CD4-positive, alpha-beta T cell (primary cell): ENCODE measurements at regions not wholly inside any gene's neighbourhood (a gene's known extent, or its start where the extent isn't known, plus 50 kb on each side); places are given as distances from the start of the nearest gene placed in this dataset.

Experiments
- ATAC-seq: fragments of 200-7000 bp; cut with Tn5 transposase; one replicate; pipeline ENCODE4 v1.10.0; 2022; ENCODE audit warnings: mild to moderate bottlenecking; ENCODE audit not compliant: poor library complexity
- CTCF ChIA-PET: fragments of 350-600 bp; sonication (Branson Sonifier 250); formaldehyde crosslinking; loops from one replicate; lab custom pipeline; 2021; ENCODE audit warnings: antibody characterized with exemption, inconsistent platforms; lab: Charles Lee
- POLR2A ChIA-PET: fragments of 350-600 bp; sonication (Branson Sonifier 250); formaldehyde crosslinking; loops from one replicate; lab custom pipeline; 2021; ENCODE audit warnings: antibody characterized with exemption, inconsistent platforms; lab: Charles Lee
- DNase-seq, 14 experiments: peaks; one replicate each; pipeline ENCODE4 v3.0.0-alpha.2; 2013 to 2020; ENCODE audit warnings: mixed read lengths in 2 of 14
- H3K27ac ChIP-seq, 2 donors: one replicate each; pipeline versions ENCODE4 v1.5.1 to v1.7.0; 2013; ENCODE audit warnings: low read length in 2 of 2, low read depth in 1 of 2, mild to moderate bottlenecking in 1 of 2
- H3K27me3 ChIP-seq, 2 experiments: 1 replicate in 1 of 2; 2 replicates in 1 of 2; pipeline versions ENCODE4 v1.6.1 to v1.7.0; 2013; ENCODE audit warnings: low read length in 2 of 2, control low read depth in 1 of 2, mild to moderate bottlenecking in 1 of 2, moderate library complexity in 1 of 2; ENCODE audit not compliant: insufficient read depth in 2 of 2, control insufficient read depth in 1 of 2
- H3K36me3 ChIP-seq: one replicate; pipeline ENCODE4 v1.6.1; 2013; ENCODE audit warnings: low read length, control low read depth; ENCODE audit not compliant: insufficient read depth
- H3K4me1 ChIP-seq: one replicate; pipeline ENCODE4 v1.6.1; 2013; ENCODE audit warnings: low read length, control low read depth; ENCODE audit not compliant: insufficient read depth
- H3K4me3 ChIP-seq: one replicate; pipeline ENCODE4 v1.5.1; 2013; ENCODE audit warnings: mild to moderate bottlenecking, low read length, moderate library complexity
- H3K9me3 ChIP-seq, 2 experiments: 1 replicate in 1 of 2; 2 replicates in 1 of 2; pipeline versions ENCODE4 v1.6.1 to v1.7.0; 2013; ENCODE audit warnings: low read length in 2 of 2, mild to moderate bottlenecking in 2 of 2, control low read depth in 1 of 2, moderate library complexity in 1 of 2; ENCODE audit not compliant: control insufficient read depth in 1 of 2, insufficient read depth in 1 of 2
- H3K27ac Mint-ChIP-seq: one replicate; pipeline ENCODE4 v1.8.0; 2020; ENCODE audit warnings: mixed read lengths
- H3K27me3 Mint-ChIP-seq: one replicate; pipeline ENCODE4 v1.8.0; 2021; ENCODE audit warnings: mixed read lengths
- H3K36me3 Mint-ChIP-seq: one replicate; pipeline ENCODE4 v1.8.0; 2021; ENCODE audit warnings: low read depth, mixed read lengths
- H3K4me1 Mint-ChIP-seq: one replicate; pipeline ENCODE4 v1.8.0; 2021; ENCODE audit warnings: low read depth, mixed read lengths
- H3K4me3 Mint-ChIP-seq: one replicate; pipeline ENCODE4 v1.8.0; 2020; ENCODE audit warnings: mild to moderate bottlenecking, mixed read lengths
- H3K9me3 Mint-ChIP-seq: one replicate; pipeline ENCODE4 v1.8.0; 2020; ENCODE audit warnings: mixed read lengths
- CTCF ChIP-seq: fragments of 200-600 bp; IDR thresholded peaks from one replicate; pipeline ENCODE4 v1.8.0; 2022; ENCODE audit warnings: antibody characterized with exemption, mild to moderate bottlenecking
- intact Hi-C, 2 experiments: fragments of 100-400 bp; cut with DNase I in 1 of 2; cut with micrococcal nuclease in 1 of 2; formaldehyde crosslinking; loops; one replicate each; pipeline versions ENCODE4 v1.15.1 to v1.9.0; 2023 to 2025; cut with DNase I, micrococcal nuclease

- intact Hi-C loops: no loop called here
Measured at GRCh38 chr4:132542228-132542627, 606.9 kb upstream of the PCDH10 start.

GRCh38 chr4:132548463-132548862, 600.6 kb upstream of the PCDH10 start:
- Histone ChIP-seq H3K27ac (no peak overlapping the region), H3K4me3 (no peak overlapping the region), H3K9me3 (peaks cover 0 to 4% of the 10 kb centered on the region in 2 experiments), H3K36me3 (no peaks in the 10 kb centered on the region), H3K4me1 (no peaks in the 10 kb centered on the region), H3K27me3 (no peaks in the 10 kb centered on the region)
- peaks cover 6% of the 10 kb centered on the region for H3K9me3 Mint-ChIP-seq
- no peak for DNase-seq
- H3K4me1 Mint-ChIP-seq: no peaks in the 10 kb centered on the region
- CTCF ChIA-PET: no interaction called here
- no peak for TF ChIP-seq CTCF
- POLR2A ChIA-PET: no interaction called here
- H3K27me3 Mint-ChIP-seq: no peaks in the 10 kb centered on the region
- no peaks in the 10 kb centered on the region for H3K36me3 Mint-ChIP-seq
- no peak overlapping the region for H3K4me3 Mint-ChIP-seq
- H3K27ac Mint-ChIP-seq: no peak overlapping the region
- no peak for ATAC-seq
- intact Hi-C loops: no loop called here

More at GRCh38 chr4:132542228-132542627, 606.9 kb upstream of the PCDH10 start:
- ChIA-PET CTCF (no interaction called here), POLR2A (no interaction called here)
- H3K9me3 ChIP-seq: peaks cover 0 to 7% of the 10 kb centered on the region in 2 experiments
- Mint-ChIP-seq H3K36me3 (no peaks in the 10 kb centered on the region), H3K27ac (no peak overlapping the region), H3K4me1 (no peaks in the 10 kb centered on the region), H3K4me3 (no peak overlapping the region), H3K27me3 (no peaks in the 10 kb centered on the region), H3K9me3 (peaks cover 4% of the 10 kb centered on the region)
- ATAC-seq (no peak), DNase-seq (no peak)
- no peaks in the 10 kb centered on the region for H3K4me1 ChIP-seq
- H3K4me3 ChIP-seq: no peak overlapping the region
- H3K27ac ChIP-seq: no peak overlapping the region
- no peaks in the 10 kb centered on the region for H3K36me3 ChIP-seq
- H3K27me3 ChIP-seq: no peaks in the 10 kb centered on the region
- TF ChIP-seq CTCF: no peak

- intact Hi-C loops: no loop called here
- no peaks in the 10 kb centered on the region for H3K36me3 Mint-ChIP-seq
- no peaks in the 10 kb centered on the region for H3K4me1 Mint-ChIP-seq
- no peaks in the 10 kb centered on the region for H3K27me3 ChIP-seq
- peaks cover 7% of the 10 kb centered on the region for H3K9me3 Mint-ChIP-seq
- no peaks in the 10 kb centered on the region for H3K27me3 Mint-ChIP-seq
- H3K27ac ChIP-seq: no peak overlapping the region
- no peaks in the 10 kb centered on the region for H3K9me3 ChIP-seq
- ATAC-seq (no peak), DNase-seq (no peak)
- no peak overlapping the region for H3K4me3 ChIP-seq
- no peaks in the 10 kb centered on the region for H3K36me3 ChIP-seq
- POLR2A ChIA-PET: no interaction called here
- H3K4me3 Mint-ChIP-seq: no peak overlapping the region
- no peak overlapping the region for H3K27ac Mint-ChIP-seq
- H3K4me1 ChIP-seq: no peaks in the 10 kb centered on the region
- no peak for TF ChIP-seq CTCF
- CTCF ChIA-PET: no interaction called here
Measured at GRCh38 chr4:132556316-132556715, 592.8 kb upstream of the PCDH10 start.
